Uterus (tissue), 2 donors: ENCODE measurements at regions not wholly inside any gene's neighbourhood (a gene's known extent, or its start where the extent isn't known, plus 50 kb on each side); places are given as distances from the start of the nearest gene placed in this dataset.

ENCODE experiments used
- CTCF ChIP-seq, 4 experiments: fragments of 200-600 bp in 2 of 4; fragments of 450-650 bp in 2 of 4; sonication (generic) in 2 of 4; IDR thresholded peaks; one replicate each; pipeline ENCODE4 v1.5.1; 2016 to 2019; ENCODE audit warnings: antibody characterized with exemption in 4 of 4, mild to moderate bottlenecking in 2 of 4, moderate library complexity in 1 of 4
- POLR2A ChIP-seq, 2 donors: fragments of 450-650 bp; IDR thresholded peaks; one replicate each; pipeline ENCODE4 v1.6.1; 2016; ENCODE audit warnings: antibody characterized with exemption in 2 of 2, mild to moderate bottlenecking in 1 of 2, moderate library complexity in 1 of 2

GRCh38 chrX:7759830-7760229 is 83.1 kb upstream of the VCX start:
- TF ChIP-seq CTCF (IDR thresholded peaks at IDR 0.05) (no peak), POLR2A (IDR thresholded peaks at IDR 0.05) (no peak)
